K562 (cell line): ENCODE measurements at regions not wholly inside any gene's neighbourhood (a gene's known extent, or its start where the extent isn't known, plus 50 kb on each side); places are given as distances from the start of the nearest gene placed in this dataset.

Experiments used
- ATAC-seq: fragments of 200-7000 bp; cut with Tn5 transposase; 3 replicates; pipeline ENCODE4 v1.9.1; 2020; ENCODE audit warnings: moderate library complexity
- BruUV-seq: library from RNA; stranded (reverse); fragments of 400-500 nt; replicated peaks from 2 replicates; lab custom pipeline; 2021; lab: Mats Ljungman, UMichigan
- CTCF ChIA-PET: fragments of 300-600 bp; formaldehyde crosslinking; extraction: SDS; loops from one replicate; lab custom pipeline; 2021; ENCODE audit warnings: low intra/inter-chr PET ratio; lab: Yijun Ruan, JAX
- POLR2A ChIA-PET: fragments of 300-600, 350-650 bp; sonication (Branson Sonifier 250); formaldehyde crosslinking; extraction: SDS; loops from one replicate; lab custom pipeline; 2021; ENCODE audit warnings: antibody characterized with exemption, inconsistent platforms; lab: Yijun Ruan, JAX
- DNase-seq, 4 experiments: peaks; one replicate each; pipeline versions ENCODE4 v3.0.0 to v3.0.0-alpha.2; 2011 to 2018; ENCODE audit warnings: low spot score in 3 of 4, mixed read lengths in 3 of 4; ENCODE audit errors: extremely low read depth in 1 of 4
- FAIRE-seq: peaks from 2 replicates; lab custom pipeline; 2011; peaks lifted over from hg19 to GRCh38; lab: Jason Lieb, UNC
- H2AFZ ChIP-seq: 2 replicates; pipeline ENCODE4 v1.6.0; 2011; ENCODE audit warnings: low read depth, low read length, control low read depth, inconsistent platforms
- H3K27ac ChIP-seq: fragments of 200-600 bp; 3 replicates; pipeline ENCODE4 v1.8.0; 2011; ENCODE audit warnings: low read depth, mild to moderate bottlenecking, control low read depth, inconsistent platforms, low read length, moderate library complexity, mixed read lengths; ENCODE audit errors: extremely low read depth
- H3K27me3 ChIP-seq, 2 experiments: fragments of 300-600 bp in 1 of 2; 2 replicates in 1 of 2; 3 replicates in 1 of 2; pipeline versions ENCODE4 v1.6.0 to v1.8.0; 2011; ENCODE audit warnings: inconsistent platforms in 2 of 2, low read length in 2 of 2, mild to moderate bottlenecking in 1 of 2, mixed read lengths in 1 of 2, moderate library complexity in 1 of 2; ENCODE audit not compliant: control insufficient read depth in 2 of 2, insufficient read depth in 2 of 2
- H3K36me3 ChIP-seq: fragments of 300-600 bp; 3 replicates; pipeline ENCODE4 v1.8.0; 2011; ENCODE audit warnings: mild to moderate bottlenecking, low read length, inconsistent platforms; ENCODE audit not compliant: control insufficient read depth, insufficient read depth
- H3K4me1 ChIP-seq, 2 experiments: fragments of 200-600 bp in 1 of 2; replicated peaks in 1 of 2; 2 replicates in 1 of 2; 3 replicates in 1 of 2; pipeline versions ENCODE4 v1.5.1 to v1.8.0; 2011; ENCODE audit warnings: inconsistent platforms in 2 of 2, low read length in 2 of 2, mild to moderate bottlenecking in 1 of 2, mixed read lengths in 1 of 2, moderate library complexity in 1 of 2; ENCODE audit not compliant: control insufficient read depth in 2 of 2, insufficient read depth in 2 of 2
- H3K4me2 ChIP-seq: 2 replicates; pipeline ENCODE4 v1.6.1; 2011; ENCODE audit warnings: low read length, control low read depth, inconsistent platforms, mixed read lengths; ENCODE audit not compliant: insufficient read depth
- H3K4me3 ChIP-seq: fragments of 200-600 bp; sonication (generic), shearing (Covaris generic); 2 replicates; pipeline ENCODE4 v1.5.1; 2016; ENCODE audit warnings: control low read depth, inconsistent platforms
- H3K79me2 ChIP-seq: fragments of 200-600 bp; 3 replicates; pipeline ENCODE4 v1.8.0; 2011; ENCODE audit warnings: low read length, inconsistent platforms; ENCODE audit not compliant: control insufficient read depth, insufficient read depth
- H3K9ac ChIP-seq, 2 experiments: 2 replicates each; pipeline versions ENCODE4 v1.6.0 to v1.6.1; 2011; ENCODE audit warnings: low read depth in 2 of 2, low read length in 2 of 2, control low read depth in 1 of 2, inconsistent platforms in 1 of 2, mild to moderate bottlenecking in 1 of 2, mixed read lengths in 1 of 2; ENCODE audit not compliant: insufficient read depth in 1 of 2
- H3K9me1 ChIP-seq: one replicate; pipeline ENCODE4 v1.6.0; 2011; ENCODE audit warnings: inconsistent platforms, mild to moderate bottlenecking, low read length, moderate library complexity; ENCODE audit not compliant: control insufficient read depth, insufficient read depth
- H3K9me3 ChIP-seq: replicated peaks from 2 replicates; pipeline ENCODE4 v1.5.1; 2011; ENCODE audit warnings: low read depth, low read length, inconsistent platforms; ENCODE audit not compliant: control insufficient read depth, insufficient read depth
- H4K20me1 ChIP-seq: replicated peaks from 2 replicates; pipeline ENCODE4 v1.6.1; 2011; ENCODE audit warnings: low read length, inconsistent platforms, mixed read lengths; ENCODE audit not compliant: control insufficient read depth, insufficient read depth
- ARID1B ChIP-seq: fragments of 450-650 bp; IDR thresholded peaks from 2 replicates; pipeline ENCODE4 v1.6.1; 2016; ENCODE audit warnings: antibody characterized with exemption, mild to moderate bottlenecking, inconsistent platforms
- FUS ChIP-seq: fragments of 200-400 bp; formaldehyde crosslinking; optimal IDR thresholded peaks from 2 replicates; pipeline ENCODE3; 2017; ENCODE audit warnings: low read depth, low read length
- ILK ChIP-seq: fragments of 450-650 bp; IDR thresholded peaks from 2 replicates; pipeline ENCODE4 v1.6.1; 2016; ENCODE audit warnings: missing genetic modification characterization, low read depth, mild to moderate bottlenecking, missing compliant biosample characterization, moderate library complexity, borderline replicate concordance
- IRF1 ChIP-seq: sonication (generic); formaldehyde crosslinking; IDR thresholded peaks from 2 replicates; pipeline ENCODE4 v1.8.0; 2022; ENCODE audit warnings: missing genetic modification reagents, mild to moderate bottlenecking, borderline replicate concordance
- MBD1 ChIP-seq: fragments of 250-450 bp; sonication (Bioruptor Pico); IDR thresholded peaks from 2 replicates; pipeline ENCODE4 v1.8.0; 2022; ENCODE audit warnings: inconsistent platforms
- POLR3G ChIP-seq: IDR thresholded peaks from 2 replicates; pipeline ENCODE4 v1.6.1; 2011; ENCODE audit not compliant: insufficient read length, insufficient replicate concordance; ENCODE audit errors: extremely low read depth
- RBFOX2 ChIP-seq: fragments of 200-400 bp; formaldehyde crosslinking; IDR thresholded peaks from 2 replicates; pipeline ENCODE4 v1.6.1; 2017; ENCODE audit warnings: low read depth, mild to moderate bottlenecking, low read length, moderate library complexity
- RREB1 ChIP-seq: fragments of 250-450 bp; sonication (Bioruptor Pico); IDR thresholded peaks from 2 replicates; pipeline ENCODE4 v1.4.0; 2020
- TAF1 ChIP-seq: IDR thresholded peaks from 2 replicates; pipeline ENCODE4 v1.6.1; 2011; ENCODE audit warnings: mild to moderate bottlenecking, low read length, moderate library complexity; ENCODE audit not compliant: insufficient read depth, control insufficient read depth, severe bottlenecking; ENCODE audit errors: extremely low read depth
- ZBTB9 ChIP-seq: fragments of 450-650 bp; formaldehyde crosslinking; IDR thresholded peaks from 2 replicates; pipeline ENCODE4 v1.4.0; 2020; ENCODE audit warnings: mild to moderate bottlenecking, moderate library complexity
- in situ Hi-C: fragments of 300-500 bp; cut with MboI; formaldehyde crosslinking; loops from 4 replicates; pipeline ENCODE4 v1.15.0; 2018; ENCODE audit warnings: inconsistent platforms, mixed read lengths
- intact Hi-C: fragments of 100-400 bp; cut with micrococcal nuclease; formaldehyde crosslinking; loops from 2 replicates; pipeline ENCODE4 v1.14.2; 2022
- TF ChIP-seq, protein P1 (sequence below), 2 experiments: fragments of 450-650 bp; IDR thresholded peaks; 2 replicates each; pipeline ENCODE4 v1.6.1; 2016

- Histone ChIP-seq H2AFZ (no peak overlapping the region), H3K9ac (no peak overlapping the region), H3K79me2 (no peaks in the 10 kb centered on the region), H3K9me3 (no peaks in the 10 kb centered on the region), H3K27ac (no peak overlapping the region), H3K4me2 (no peak overlapping the region), H3K9me1 (no peaks in the 10 kb centered on the region), H3K4me3 (no peak overlapping the region), H3K4me1 (no peaks in the 10 kb centered on the region), H3K27me3 (no peaks in the 10 kb centered on the region), H3K36me3 (no peaks in the 10 kb centered on the region), H4K20me1 (no peaks in the 10 kb centered on the region)
- no peak for ATAC-seq
- in situ Hi-C loops: no loop called here
- POLR2A ChIA-PET: no interaction called here
- no peak for DNase-seq
- no peak for FAIRE-seq
- no TSS peak for BruUV-seq
- CTCF ChIA-PET: no interaction called here
- intact Hi-C loops: no loop called here
- TF ChIP-seq RBFOX2: no peak
- TF ChIP-seq FUS: no peak
- no peak for TF ChIP-seq RREB1
- TF ChIP-seq POLR3G: no peak
- no peak for TF ChIP-seq TAF1
- TF ChIP-seq, protein P1, sequence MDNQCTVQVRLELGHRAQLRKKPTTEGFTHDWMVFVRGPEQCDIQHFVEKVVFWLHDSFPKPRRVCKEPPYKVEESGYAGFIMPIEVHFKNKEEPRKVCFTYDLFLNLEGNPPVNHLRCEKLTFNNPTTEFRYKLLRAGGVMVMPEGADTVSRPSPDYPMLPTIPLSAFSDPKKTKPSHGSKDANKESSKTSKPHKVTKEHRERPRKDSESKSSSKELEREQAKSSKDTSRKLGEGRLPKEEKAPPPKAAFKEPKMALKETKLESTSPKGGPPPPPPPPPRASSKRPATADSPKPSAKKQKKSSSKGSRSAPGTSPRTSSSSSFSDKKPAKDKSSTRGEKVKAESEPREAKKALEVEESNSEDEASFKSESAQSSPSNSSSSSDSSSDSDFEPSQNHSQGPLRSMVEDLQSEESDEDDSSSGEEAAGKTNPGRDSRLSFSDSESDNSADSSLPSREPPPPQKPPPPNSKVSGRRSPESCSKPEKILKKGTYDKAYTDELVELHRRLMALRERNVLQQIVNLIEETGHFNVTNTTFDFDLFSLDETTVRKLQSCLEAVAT (IDR thresholded peaks at IDR 0.05): no peak
- TF ChIP-seq MBD1 (CRISPR knock-in tag): no peak
- TF ChIP-seq IRF1 (CRISPR knock-in tag): no peak
- TF ChIP-seq ARID1B: no peak
- TF ChIP-seq ZBTB9 (CRISPR knock-in tag): no peak
- TF ChIP-seq ILK (tag): no peak
These were observed 820.5 kb upstream of the SEL1L start for GRCh38 chr14:82354126-82354525.
